ENCODE measurements at regions not wholly inside any gene's neighbourhood (a gene's known extent, or its start where the extent isn't known, plus 50 kb on each side); places are given as distances from the start of the nearest gene placed in this dataset.

GRCh38 chr5:42309865-42310264 is 113.4 kb upstream of the GHR start (continued):
- TF ChIP-seq ZNF692 (tag by site-specific recombination; IDR thresholded peaks at IDR 0.05) (no peak), ZNF510 (tag by site-specific recombination; IDR thresholded peaks at IDR 0.05; ENCODE audit: insufficient replicate concordance) (no peak), KLF16 (tag by site-specific recombination; IDR thresholded peaks at IDR 0.05) (no peak), ZNF140 (tag by site-specific recombination; IDR thresholded peaks at IDR 0.05) (no peak)
- TF ChIP-seq, protein P1, sequence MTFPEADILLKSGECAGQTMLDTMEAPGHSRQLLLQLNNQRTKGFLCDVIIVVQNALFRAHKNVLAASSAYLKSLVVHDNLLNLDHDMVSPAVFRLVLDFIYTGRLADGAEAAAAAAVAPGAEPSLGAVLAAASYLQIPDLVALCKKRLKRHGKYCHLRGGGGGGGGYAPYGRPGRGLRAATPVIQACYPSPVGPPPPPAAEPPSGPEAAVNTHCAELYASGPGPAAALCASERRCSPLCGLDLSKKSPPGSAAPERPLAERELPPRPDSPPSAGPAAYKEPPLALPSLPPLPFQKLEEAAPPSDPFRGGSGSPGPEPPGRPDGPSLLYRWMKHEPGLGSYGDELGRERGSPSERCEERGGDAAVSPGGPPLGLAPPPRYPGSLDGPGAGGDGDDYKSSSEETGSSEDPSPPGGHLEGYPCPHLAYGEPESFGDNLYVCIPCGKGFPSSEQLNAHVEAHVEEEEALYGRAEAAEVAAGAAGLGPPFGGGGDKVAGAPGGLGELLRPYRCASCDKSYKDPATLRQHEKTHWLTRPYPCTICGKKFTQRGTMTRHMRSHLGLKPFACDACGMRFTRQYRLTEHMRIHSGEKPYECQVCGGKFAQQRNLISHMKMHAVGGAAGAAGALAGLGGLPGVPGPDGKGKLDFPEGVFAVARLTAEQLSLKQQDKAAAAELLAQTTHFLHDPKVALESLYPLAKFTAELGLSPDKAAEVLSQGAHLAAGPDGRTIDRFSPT (tag by site-specific recombination; IDR thresholded peaks at IDR 0.05): no peak

- H3K4me1 ChIP-seq (ENCODE audit: control insufficient read depth, insufficient read depth, low read length): no peaks in the 10 kb centered on the region
- H3K9me3 ChIP-seq (ENCODE audit: control insufficient read depth, insufficient read depth, low read depth, low read length): no peaks in the 10 kb centered on the region
- CTCF ChIA-PET: no interaction called here
- H3K4me3 ChIP-seq (ENCODE audit: low read depth, low read length): no peak overlapping the region
- POLR2A ChIA-PET: no interaction called here
- no peak for TF ChIP-seq PRDM2 (tag by site-specific recombination; IDR thresholded peaks at IDR 0.05; ENCODE audit: borderline replicate concordance)
- TF ChIP-seq ZNF621 (tag by site-specific recombination; IDR thresholded peaks at IDR 0.05): no peak
- no peak overlapping the region for H3K27ac ChIP-seq (ENCODE audit: extremely low read depth, low read depth, low read length)
- no peaks in the 10 kb centered on the region for H3K36me3 ChIP-seq (ENCODE audit: control insufficient read depth in 2 of 2, insufficient read depth in 1 of 2, low read length in 2 of 2)
These were observed 108.0 kb upstream of the GHR start for GRCh38 chr5:42315214-42315613.

- no peak overlapping the region for H3K4me3 ChIP-seq (ENCODE audit: low read depth, low read length)
- H3K4me1 ChIP-seq (ENCODE audit: control insufficient read depth, insufficient read depth, low read length): no peaks in the 10 kb centered on the region
- POLR2A ChIA-PET: no interaction called here
- TF ChIP-seq ZBTB26 (tag by site-specific recombination; optimal IDR thresholded peaks at IDR 0.05) (no peak), ZNF777 (tag by site-specific recombination; IDR thresholded peaks at IDR 0.05; ENCODE audit: borderline replicate concordance) (no peak), ZNF626 (tag by site-specific recombination; IDR thresholded peaks at IDR 0.05) (no peak), SALL2 (tag by site-specific recombination; IDR thresholded peaks at IDR 0.05; ENCODE audit: borderline replicate concordance) (no peak), ZNF398 (tag by site-specific recombination; IDR thresholded peaks at IDR 0.05) (no peak), ZNF211 (tag by site-specific recombination; IDR thresholded peaks at IDR 0.05; ENCODE audit: low read depth) (no peak), KLF8 (tag by site-specific recombination; IDR thresholded peaks at IDR 0.05) (no peak), ZNF23 (tag by site-specific recombination; IDR thresholded peaks at IDR 0.05; ENCODE audit: borderline replicate concordance) (no peak), KLF16 (tag by site-specific recombination; IDR thresholded peaks at IDR 0.05) (no peak), SETDB1 (IDR thresholded peaks at IDR 0.05; ENCODE audit: insufficient read length, low read length) (no peak), ZNF677 (tag by site-specific recombination; IDR thresholded peaks at IDR 0.05) (no peak)
- no peaks in the 10 kb centered on the region for H3K36me3 ChIP-seq (ENCODE audit: control insufficient read depth in 2 of 2, insufficient read depth in 1 of 2, low read length in 2 of 2)
- no peaks in the 10 kb centered on the region for H3K9me3 ChIP-seq (ENCODE audit: control insufficient read depth, insufficient read depth, low read depth, low read length)
- no peak overlapping the region for H3K27ac ChIP-seq (ENCODE audit: extremely low read depth, low read depth, low read length)
- CTCF ChIA-PET: interaction anchor here (0.7 to 0.8 kb wide), 2 partner anchors 10 to 73 kb away, joined by 3 read pairs; no protein-coding TSS in a partner anchor
These were observed 105.7 kb upstream of the GHR start for GRCh38 chr5:42317575-42317974.

Measured in HEK293 (cell line).